ENCODE measurements at regions not wholly inside any gene's neighbourhood (a gene's known extent, or its start where the extent isn't known, plus 50 kb on each side); places are given as distances from the start of the nearest gene placed in this dataset.
"Not testable (repeated sequence)": the region's sequence is repeated elsewhere in the genome, so short reads cannot be mapped to it uniquely, and the experiment has no call there.

- Histone ChIP-seq H3K27me3 (ENCODE audit: control insufficient read depth, insufficient read depth, low read length) (no peaks in the 10 kb centered on the region), H3K4me3 (ENCODE audit: low read depth, low read length) (no peak overlapping the region), H3K36me3 (ENCODE audit: control insufficient read depth, insufficient read depth, low read length) (no peaks in the 10 kb centered on the region)
- FAIRE-seq, result peak; percentile 64
- no peak for TF ChIP-seq CTCF (IDR thresholded peaks at IDR 0.05; ENCODE audit: insufficient read depth, low read length, severe bottlenecking)
- peak; percentile 74 for DNase-seq (ENCODE audit: low read depth)
Measured at GRCh38 chr4:77355731-77356130, 198.7 kb downstream of the CCNG2 start.

- Histone ChIP-seq H3K4me3 (ENCODE audit: low read depth, low read length) (no peak overlapping the region), H3K36me3 (ENCODE audit: control insufficient read depth, insufficient read depth, low read length) (no peaks in the 10 kb centered on the region), H3K27me3 (ENCODE audit: control insufficient read depth, insufficient read depth, low read length) (no peaks in the 10 kb centered on the region)
- DNase-seq (ENCODE audit: low read depth) (peak; percentile 47), FAIRE-seq (no peak)
- TF ChIP-seq CTCF (IDR thresholded peaks at IDR 0.05; ENCODE audit: insufficient read depth, low read length, severe bottlenecking), result peak; percentile 69
Measured at GRCh38 chr4:77358315-77358928, 201.4 kb downstream of the CCNG2 start.

DNA sequence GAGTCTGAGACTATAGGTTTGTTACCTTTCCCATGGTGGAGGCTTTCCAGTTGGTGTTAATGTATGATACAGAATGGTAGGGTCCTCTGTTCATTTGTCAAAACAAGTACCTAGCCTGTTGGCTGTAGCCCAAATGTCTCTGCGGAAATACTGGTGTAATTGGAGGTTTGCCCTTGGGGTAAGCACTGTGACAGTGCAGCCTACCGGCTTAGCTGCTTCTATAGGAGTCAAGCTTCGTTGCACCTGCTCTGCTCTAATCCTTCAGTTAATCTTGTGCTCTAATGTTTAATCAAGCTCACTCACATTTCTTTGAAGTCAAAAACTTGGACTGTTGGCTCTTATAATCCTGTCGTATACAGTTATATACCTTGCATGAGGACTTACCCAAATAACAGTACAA lies 203.4 kb downstream of the CCNG2 start:
- TF ChIP-seq CTCF (IDR thresholded peaks at IDR 0.05; ENCODE audit: insufficient read depth, low read length, severe bottlenecking), result no peak
- Histone ChIP-seq H3K4me3 (ENCODE audit: low read depth, low read length) (no peak overlapping the region), H3K27me3 (ENCODE audit: control insufficient read depth, insufficient read depth, low read length) (no peaks in the 10 kb centered on the region), H3K36me3 (ENCODE audit: control insufficient read depth, insufficient read depth, low read length) (no peaks in the 10 kb centered on the region)
- DNase-seq (ENCODE audit: low read depth) (peak; percentile 34), FAIRE-seq (no peak)

DNA sequence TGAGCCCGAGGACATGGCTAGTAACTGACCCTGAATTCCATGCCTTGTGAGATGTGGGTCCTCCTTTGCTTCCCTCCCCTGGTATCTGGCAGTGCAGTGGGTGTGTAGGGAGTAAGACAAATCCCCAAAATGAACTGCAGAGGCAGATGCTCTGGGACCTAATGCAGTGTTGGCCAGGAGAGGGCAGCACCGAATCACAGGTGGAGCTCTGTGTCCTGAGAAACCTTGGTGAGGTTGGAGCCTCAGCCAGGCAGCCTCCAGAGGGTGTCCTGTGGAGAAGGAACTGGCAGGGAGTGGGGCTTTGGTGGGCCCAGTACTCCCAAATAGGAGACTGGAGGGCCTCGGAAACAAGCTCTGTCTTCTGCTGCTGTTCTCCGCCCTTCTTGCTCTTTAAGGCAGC lies 209.9 kb downstream of the CCNG2 start:
- peak; percentile 21 for TF ChIP-seq CTCF (IDR thresholded peaks at IDR 0.05; ENCODE audit: insufficient read depth, low read length, severe bottlenecking)
- FAIRE-seq, result peak; percentile 84
- H3K27me3 ChIP-seq (ENCODE audit: control insufficient read depth, insufficient read depth, low read length); DNase-seq (ENCODE audit: low read depth); H3K4me3 ChIP-seq (ENCODE audit: low read depth, low read length); H3K36me3 ChIP-seq (ENCODE audit: control insufficient read depth, insufficient read depth, low read length): not testable (repeated sequence)

GRCh38 chr4:77367638-77368037 lies 210.6 kb downstream of the CCNG2 start:
- FAIRE-seq (no peak), DNase-seq (ENCODE audit: low read depth) (no peak)
- TF ChIP-seq CTCF (IDR thresholded peaks at IDR 0.05; ENCODE audit: insufficient read depth, low read length, severe bottlenecking), result no peak

GRCh38 chr4:77372375-77372774 lies 215.4 kb downstream of the CCNG2 start:
- DNase-seq (ENCODE audit: low read depth) (no peak), FAIRE-seq (no peak)
- H3K27me3 ChIP-seq (ENCODE audit: control insufficient read depth, insufficient read depth, low read length), result no peaks in the 10 kb centered on the region
- TF ChIP-seq CTCF (IDR thresholded peaks at IDR 0.05; ENCODE audit: insufficient read depth, low read length, severe bottlenecking), result no peak
- no peak overlapping the region for H3K4me3 ChIP-seq (ENCODE audit: low read depth, low read length)
- no peaks in the 10 kb centered on the region for H3K36me3 ChIP-seq (ENCODE audit: control insufficient read depth, insufficient read depth, low read length)

More at GRCh38 chr4:77367638-77368037, 210.6 kb downstream of the CCNG2 start:
- no peaks in the 10 kb centered on the region for H3K36me3 ChIP-seq (ENCODE audit: control insufficient read depth, insufficient read depth, low read length)
- no peaks in the 10 kb centered on the region for H3K27me3 ChIP-seq (ENCODE audit: control insufficient read depth, insufficient read depth, low read length)
- H3K4me3 ChIP-seq (ENCODE audit: low read depth, low read length), result no peak overlapping the region
